CD8-positive, alpha-beta memory T cell (primary cell): ENCODE measurements at regions not wholly inside any gene's neighbourhood (a gene's known extent, or its start where the extent isn't known, plus 50 kb on each side); places are given as distances from the start of the nearest gene placed in this dataset.

Experiments used
- CTCF ChIA-PET: fragments of 350-600 bp; sonication (Branson Sonifier 250); formaldehyde crosslinking; loops from one replicate; lab custom pipeline; 2021; ENCODE audit warnings: antibody characterized with exemption; lab: Charles Lee
- POLR2A ChIA-PET: fragments of 350-600 bp; sonication (Branson Sonifier 250); formaldehyde crosslinking; loops from one replicate; lab custom pipeline; 2021; ENCODE audit warnings: antibody characterized with exemption; lab: Charles Lee
- DNase-seq, 5 donors: peaks; one replicate each; pipeline versions ENCODE4 v3.0.0 to v3.0.0-alpha.2; 2020 to 2022; ENCODE audit warnings: mixed read lengths in 1 of 5
- H3K27ac ChIP-seq: one replicate; pipeline ENCODE4 v1.7.0; 2013; ENCODE audit warnings: low read depth, mild to moderate bottlenecking, low read length, moderate library complexity
- H3K27me3 ChIP-seq: 2 replicates; pipeline ENCODE4 v1.7.0; 2013; ENCODE audit warnings: low read length, mild to moderate bottlenecking; ENCODE audit not compliant: insufficient read depth, poor library complexity, severe bottlenecking
- H3K36me3 ChIP-seq: 2 replicates; pipeline ENCODE4 v1.7.0; 2013; ENCODE audit warnings: mild to moderate bottlenecking, low read length, moderate library complexity; ENCODE audit not compliant: insufficient read depth
- H3K4me1 ChIP-seq: 2 replicates; pipeline ENCODE4 v1.7.0; 2013; ENCODE audit warnings: mild to moderate bottlenecking, low read length, moderate library complexity; ENCODE audit not compliant: insufficient read depth
- H3K4me3 ChIP-seq: 2 replicates; pipeline ENCODE4 v1.7.0; 2013; ENCODE audit warnings: mild to moderate bottlenecking, low read length
- H3K9me3 ChIP-seq: 2 replicates; pipeline ENCODE4 v1.7.0; 2013; ENCODE audit warnings: mild to moderate bottlenecking, low read length
- H3K27ac Mint-ChIP-seq, 8 donors: one replicate each; pipeline ENCODE4 v1.8.0; 2020 to 2021; ENCODE audit warnings: mixed read lengths in 8 of 8, mild to moderate bottlenecking in 6 of 8, inconsistent platforms in 3 of 8, moderate library complexity in 3 of 8
- H3K27me3 Mint-ChIP-seq, 2 donors: one replicate each; pipeline ENCODE4 v1.8.0; 2020 to 2021; ENCODE audit warnings: mixed read lengths in 2 of 2, mild to moderate bottlenecking in 1 of 2, moderate library complexity in 1 of 2
- H3K36me3 Mint-ChIP-seq, 3 donors: one replicate each; pipeline ENCODE4 v1.8.0; 2020 to 2021; ENCODE audit warnings: mixed read lengths in 3 of 3, inconsistent platforms in 1 of 3, mild to moderate bottlenecking in 1 of 3
- H3K4me1 Mint-ChIP-seq, 3 donors: one replicate each; pipeline ENCODE4 v1.8.0; 2020 to 2021; ENCODE audit warnings: mixed read lengths in 3 of 3, inconsistent platforms in 1 of 3, mild to moderate bottlenecking in 1 of 3
- H3K4me3 Mint-ChIP-seq, 7 donors: one replicate each; pipeline ENCODE4 v1.8.0; 2020 to 2021; ENCODE audit warnings: mixed read lengths in 7 of 7, mild to moderate bottlenecking in 6 of 7, moderate library complexity in 4 of 7, inconsistent platforms in 2 of 7
- H3K9me3 Mint-ChIP-seq, 5 donors: one replicate each; pipeline ENCODE4 v1.8.0; 2020 to 2022; ENCODE audit warnings: mixed read lengths in 5 of 5, mild to moderate bottlenecking in 3 of 5, moderate library complexity in 2 of 5, inconsistent platforms in 1 of 5

GRCh38 chrX:71000139-71000538 is 68.0 kb downstream of the SNX12 start:
- H3K27me3 Mint-ChIP-seq: peaks cover 0 to 6% of the 10 kb centered on the region in 2 donors
- DNase-seq: no peak
- Histone ChIP-seq H3K4me1 (no peaks in the 10 kb centered on the region), H3K27ac (no peak overlapping the region), H3K4me3 (no peak overlapping the region), H3K36me3 (no peaks in the 10 kb centered on the region), H3K27me3 (no peaks in the 10 kb centered on the region), H3K9me3 (no peaks in the 10 kb centered on the region)
- no peaks in the 10 kb centered on the region for H3K36me3 Mint-ChIP-seq
- no peak overlapping the region for H3K27ac Mint-ChIP-seq
- no peaks in the 10 kb centered on the region for H3K9me3 Mint-ChIP-seq
- no peak overlapping the region for H3K4me3 Mint-ChIP-seq
- ChIA-PET CTCF (no interaction called here), POLR2A (interaction anchor here (0.6 kb wide), 1 partner anchor 255 kb away, joined by 3 read pairs; no protein-coding TSS in a partner anchor)
- H3K4me1 Mint-ChIP-seq: no peaks in the 10 kb centered on the region

GRCh38 chrX:70998411-70999027 is 67.6 kb upstream of the SLC7A3 start:
- no peak overlapping the region for H3K27ac ChIP-seq
- no peaks in the 10 kb centered on the region for H3K4me1 ChIP-seq
- Mint-ChIP-seq H3K27ac (no peak overlapping the region), H3K4me3 (no peak overlapping the region), H3K36me3 (peaks cover 0 to 6% (median 0%) of the 10 kb centered on the region in 3 donors), H3K27me3 (peaks cover 0 to 3% of the 10 kb centered on the region in 2 donors), H3K9me3 (peaks cover 0 to 2% (median 0%) of the 10 kb centered on the region in 5 donors), H3K4me1 (no peaks in the 10 kb centered on the region)
- no peaks in the 10 kb centered on the region for H3K27me3 ChIP-seq
- no peak for DNase-seq
- ChIA-PET POLR2A (no interaction called here), CTCF (no interaction called here)
- H3K4me3 ChIP-seq: no peak overlapping the region
- no peaks in the 10 kb centered on the region for H3K36me3 ChIP-seq
- H3K9me3 ChIP-seq: no peaks in the 10 kb centered on the region

GRCh38 chrX:70995338-70995737 is 64.4 kb upstream of the SLC7A3 start:
- Mint-ChIP-seq H3K36me3 (peaks cover 0 to 6% (median 0%) of the 10 kb centered on the region in 3 donors), H3K27ac (no peak overlapping the region), H3K9me3 (peaks cover 0 to 2% (median 0%) of the 10 kb centered on the region in 5 donors), H3K4me1 (no peaks in the 10 kb centered on the region), H3K4me3 (no peak overlapping the region), H3K27me3 (peaks cover 0 to 4% of the 10 kb centered on the region in 2 donors)
- Histone ChIP-seq H3K9me3 (no peaks in the 10 kb centered on the region), H3K36me3 (no peaks in the 10 kb centered on the region), H3K4me1 (no peaks in the 10 kb centered on the region), H3K27ac (no peak overlapping the region), H3K4me3 (no peak overlapping the region), H3K27me3 (no peaks in the 10 kb centered on the region)
- POLR2A ChIA-PET: no interaction called here
- no peak for DNase-seq
- CTCF ChIA-PET: no interaction called here

GRCh38 chrX:70988425-70988824 is 57.5 kb upstream of the SLC7A3 start:
- no peaks in the 10 kb centered on the region for H3K27me3 ChIP-seq
- no peaks in the 10 kb centered on the region for H3K9me3 ChIP-seq
- Mint-ChIP-seq H3K4me3 (no peak overlapping the region), H3K4me1 (no peaks in the 10 kb centered on the region), H3K36me3 (no peaks in the 10 kb centered on the region), H3K27ac (no peak overlapping the region), H3K27me3 (peaks cover 0 to 8% of the 10 kb centered on the region in 2 donors), H3K9me3 (no peaks in the 10 kb centered on the region)
- H3K4me3 ChIP-seq: no peak overlapping the region
- H3K4me1 ChIP-seq: no peaks in the 10 kb centered on the region
- H3K36me3 ChIP-seq: no peaks in the 10 kb centered on the region
- ChIA-PET POLR2A (no interaction called here), CTCF (no interaction called here)
- no peak overlapping the region for H3K27ac ChIP-seq
- DNase-seq: no peak
